ENCODE measurements at regions not wholly inside any gene's neighbourhood (a gene's known extent, or its start where the extent isn't known, plus 50 kb on each side); places are given as distances from the start of the nearest gene placed in this dataset.
"Not testable (repeated sequence)": the region's sequence is repeated elsewhere in the genome, so short reads cannot be mapped to it uniquely, and the experiment has no call there.

DNA sequence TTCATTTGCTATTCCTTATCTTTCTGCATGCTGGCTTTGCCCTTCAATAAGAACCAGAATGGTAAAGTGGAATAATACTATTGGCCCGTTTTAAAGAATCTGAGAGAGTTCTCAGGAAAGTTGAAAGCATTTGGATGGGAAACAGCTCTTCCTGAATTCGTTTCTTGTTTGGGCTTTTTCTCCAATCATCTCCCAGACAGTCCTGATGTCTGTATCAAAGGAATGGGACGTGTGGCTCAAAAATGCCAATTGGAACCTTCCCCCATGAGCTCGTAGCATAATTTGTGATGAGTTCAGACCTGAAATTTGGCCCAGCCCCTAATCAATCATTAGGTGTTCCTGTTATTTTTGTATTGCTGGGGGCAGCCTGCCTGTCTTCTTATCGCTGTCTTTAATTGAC, 75.8 kb upstream of the BACH2 start:
- DNase-seq (ENCODE audit: low read depth in 2 of 2): no peak

DNA sequence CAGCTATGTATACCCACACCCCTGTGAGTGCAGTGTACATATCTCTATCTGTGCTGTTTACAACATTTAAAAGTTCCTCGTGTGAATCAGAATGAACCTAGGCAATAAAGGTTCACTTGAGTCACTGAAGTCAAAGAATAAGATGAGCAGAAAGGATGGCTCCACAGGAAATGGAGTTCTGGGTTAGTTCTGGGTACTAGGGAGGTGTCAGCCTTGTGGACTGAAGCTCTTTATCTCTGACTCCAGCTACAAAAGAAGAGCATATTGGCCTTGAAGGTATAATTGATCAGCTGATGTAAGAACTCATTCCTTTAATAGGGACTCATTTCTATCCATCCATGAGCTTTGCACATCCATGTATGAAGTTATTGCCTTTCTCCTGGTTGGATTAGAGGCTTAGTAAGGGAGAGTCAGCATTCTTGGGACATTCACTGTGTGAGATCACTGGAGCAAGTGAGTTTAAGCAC, 73.9 kb upstream of the BACH2 start:
- no peak for DNase-seq (ENCODE audit: low read depth in 2 of 2)

DNA sequence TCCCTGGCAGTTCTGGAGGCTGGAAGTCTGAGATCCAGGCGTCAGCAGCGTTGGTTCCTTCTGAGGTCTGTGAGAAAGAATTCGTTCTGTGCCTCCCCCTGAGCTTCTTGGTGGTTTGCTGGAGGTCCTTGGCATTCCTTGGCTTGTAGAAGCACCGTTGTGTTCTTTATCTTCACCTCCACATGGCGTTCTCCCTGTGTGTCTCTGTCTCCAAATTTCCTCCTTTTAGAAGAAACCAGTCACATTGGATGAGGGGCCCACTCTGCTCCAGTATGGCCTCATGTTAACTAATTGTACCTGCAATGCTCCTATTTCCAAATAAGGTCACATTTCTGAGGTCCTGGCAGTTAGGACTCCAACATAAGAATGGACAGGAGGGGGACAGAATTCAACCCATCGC, 73.0 kb upstream of the BACH2 start:
- no peak for DNase-seq (ENCODE audit: low read depth in 2 of 2)

DNA sequence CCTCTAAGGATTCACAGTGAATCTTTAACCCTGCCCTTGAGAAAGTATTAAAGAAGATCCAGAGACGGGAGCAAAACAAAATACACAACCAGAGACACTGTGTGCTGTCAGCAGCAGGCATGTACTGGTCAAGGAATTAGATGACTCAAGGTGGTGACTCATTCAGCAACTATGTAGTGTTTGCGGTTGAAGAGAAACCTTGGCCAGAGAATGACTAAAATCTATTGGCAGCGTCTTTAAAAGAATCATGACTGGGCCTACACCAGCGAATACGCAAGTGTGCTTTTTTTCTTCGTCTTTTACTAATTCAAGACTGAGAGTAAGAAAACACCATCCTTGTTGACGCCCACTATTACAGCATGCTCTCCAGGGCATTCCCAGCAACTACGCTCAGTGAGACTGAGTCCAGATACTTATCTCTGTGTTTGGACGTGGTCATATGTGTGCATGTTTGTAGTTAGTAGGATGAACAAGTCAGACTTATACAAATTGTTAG, 72.4 kb upstream of the BACH2 start:
- no peak for DNase-seq (ENCODE audit: low read depth in 2 of 2)

DNA sequence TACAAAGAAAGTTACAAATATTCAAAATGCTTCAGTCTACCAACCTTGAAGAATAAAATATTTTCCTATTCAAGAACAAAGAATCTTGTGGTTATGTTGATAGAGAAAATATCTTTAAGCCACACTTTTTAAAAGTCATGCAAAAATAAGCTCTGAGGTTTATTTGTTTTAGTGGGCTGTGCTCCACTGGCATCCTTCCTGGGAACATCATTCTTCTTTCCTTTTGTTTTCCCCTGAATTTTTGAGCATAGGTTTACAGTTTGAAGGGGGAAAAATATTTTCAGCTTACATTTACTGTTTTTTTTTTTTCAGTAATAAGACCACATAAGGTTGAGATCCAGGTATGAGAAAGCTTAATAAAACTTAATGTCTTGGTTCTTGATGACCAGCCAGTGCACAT, 72.0 kb upstream of the BACH2 start:
- no peak for DNase-seq (ENCODE audit: low read depth in 2 of 2)

DNA sequence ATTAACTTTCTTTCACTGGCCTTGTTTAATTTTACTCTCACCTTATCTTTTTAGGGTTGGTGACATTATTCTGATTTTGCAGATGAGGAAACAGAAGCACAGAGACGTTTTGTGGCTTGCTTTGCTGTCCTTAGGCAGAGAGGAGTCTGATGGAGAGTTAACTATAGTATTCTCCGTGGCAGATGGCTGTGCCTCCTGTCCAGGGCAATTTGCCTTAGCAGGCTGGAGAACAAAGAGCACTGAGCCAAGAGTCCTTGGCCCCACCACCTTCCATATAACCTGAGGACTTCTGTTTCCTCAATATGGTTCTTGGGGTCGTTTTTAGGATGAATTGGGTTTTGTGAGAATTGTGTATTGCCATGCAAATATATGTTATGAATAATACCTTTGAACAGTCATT, 71.4 kb upstream of the BACH2 start:
- no peak for DNase-seq (ENCODE audit: low read depth in 2 of 2)

DNA sequence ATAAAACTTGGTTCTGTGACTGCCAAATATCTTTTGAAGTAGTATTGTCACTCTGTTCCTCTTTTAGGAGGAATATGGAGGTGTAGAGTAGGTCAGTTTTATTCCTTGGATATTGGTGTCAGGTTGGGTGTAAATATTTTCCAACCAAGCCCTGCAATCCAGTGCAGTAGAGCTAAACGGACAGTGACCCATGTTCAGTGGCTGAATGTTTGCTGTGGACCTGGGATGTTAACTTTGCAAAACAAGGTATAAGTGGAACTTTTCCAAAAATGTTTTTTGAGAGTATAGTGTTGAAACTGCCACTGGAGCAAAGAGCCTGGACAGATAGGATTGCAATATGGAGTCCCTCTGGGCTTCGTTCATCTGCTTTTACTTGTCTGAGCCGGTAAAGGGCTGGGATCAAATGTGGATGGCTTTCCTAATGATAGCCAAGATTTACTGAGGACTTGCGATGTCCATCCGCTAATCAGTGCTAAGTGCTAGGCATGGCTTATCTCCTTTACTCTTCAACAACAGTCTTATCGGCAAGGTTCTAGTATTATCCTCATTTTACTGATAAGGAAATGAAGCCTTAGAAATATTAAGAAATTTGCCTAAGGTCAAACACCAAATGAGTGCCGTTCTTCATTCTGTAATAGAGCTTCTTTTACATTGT, 69.0 kb upstream of the BACH2 start:
- DNase-seq (ENCODE audit: low read depth in 2 of 2): no peak

DNA sequence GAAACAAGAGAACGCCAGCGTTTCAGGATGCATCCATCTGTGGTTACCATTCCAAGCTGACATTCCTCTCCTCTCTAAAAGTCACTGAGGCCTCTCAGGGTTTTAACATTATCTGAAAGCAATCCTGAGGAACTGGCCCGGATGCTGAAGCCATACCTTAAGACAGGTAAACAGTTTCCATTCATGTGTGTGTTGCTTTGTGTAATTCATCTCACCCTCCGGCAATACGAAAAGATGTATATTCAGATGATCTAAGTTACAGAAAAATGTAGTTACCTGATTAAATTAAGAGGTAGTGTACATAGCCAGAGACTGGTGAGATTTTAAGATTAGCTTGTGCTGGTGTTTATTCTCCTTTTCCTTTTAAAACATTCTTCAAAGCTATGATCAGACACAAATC, 68.4 kb upstream of the BACH2 start:
- DNase-seq (ENCODE audit: low read depth in 2 of 2): no peak

DNA sequence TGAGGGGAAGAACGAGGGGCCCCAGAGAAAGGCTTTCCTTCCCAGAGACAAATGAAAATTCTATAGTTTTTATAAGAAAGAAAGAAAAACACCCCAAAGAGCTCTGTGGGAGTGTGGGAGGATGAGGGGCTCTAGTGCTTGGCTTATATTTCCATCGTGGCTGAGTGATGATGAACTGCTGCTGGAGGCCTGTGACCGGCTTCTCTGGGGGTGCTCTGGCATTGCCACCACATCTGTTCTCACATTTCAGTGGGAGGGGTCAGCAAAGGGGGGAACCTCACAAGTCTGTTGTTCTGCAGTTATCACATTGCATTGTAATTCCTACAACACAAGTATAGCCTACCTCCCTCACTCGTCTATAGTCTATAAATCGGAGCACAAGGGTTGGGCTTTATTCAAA, 67.6 kb upstream of the BACH2 start:
- DNase-seq (ENCODE audit: low read depth in 2 of 2): no peak

DNA sequence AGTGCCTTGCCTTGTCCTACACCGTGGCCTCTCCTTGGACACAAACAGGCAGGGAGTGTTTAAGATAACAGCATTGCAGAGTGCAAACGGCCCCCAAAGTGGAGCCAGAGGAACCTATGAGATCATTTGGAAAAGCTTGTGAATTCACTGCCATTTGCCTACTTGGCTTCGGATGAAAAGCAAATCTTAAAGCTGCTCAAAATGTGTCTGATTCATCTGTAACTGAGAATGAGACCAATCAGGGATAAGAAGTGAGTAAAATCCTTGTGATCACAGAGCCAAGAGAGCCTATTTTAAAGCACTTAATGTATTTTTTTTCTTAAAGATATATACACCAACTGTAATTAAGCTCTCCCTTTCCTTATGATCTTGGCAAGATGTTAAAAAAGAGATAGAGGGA, 65.7 kb upstream of the BACH2 start:
- DNase-seq (ENCODE audit: low read depth in 2 of 2): no peak

DNA sequence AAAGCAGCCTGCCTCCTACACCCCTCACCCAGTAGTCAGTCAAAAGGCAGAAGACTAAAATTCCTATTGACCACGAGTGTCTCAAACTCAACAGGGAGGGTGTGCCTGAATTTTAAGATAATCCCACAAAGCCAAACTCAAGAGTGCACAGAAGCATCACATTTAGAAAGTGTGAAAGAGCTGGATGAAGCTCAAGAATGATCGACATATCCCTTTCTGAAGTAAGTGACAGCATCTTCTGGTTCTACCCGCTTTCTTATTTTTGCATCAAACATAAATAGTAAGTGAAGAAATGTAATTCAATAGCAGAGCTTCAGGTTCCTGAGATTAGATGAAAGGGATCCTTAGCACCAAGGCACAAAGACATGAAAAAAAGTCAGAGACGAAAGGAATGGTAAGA, 64.5 kb upstream of the BACH2 start:
- no peak for DNase-seq (ENCODE audit: low read depth in 2 of 2)

DNA sequence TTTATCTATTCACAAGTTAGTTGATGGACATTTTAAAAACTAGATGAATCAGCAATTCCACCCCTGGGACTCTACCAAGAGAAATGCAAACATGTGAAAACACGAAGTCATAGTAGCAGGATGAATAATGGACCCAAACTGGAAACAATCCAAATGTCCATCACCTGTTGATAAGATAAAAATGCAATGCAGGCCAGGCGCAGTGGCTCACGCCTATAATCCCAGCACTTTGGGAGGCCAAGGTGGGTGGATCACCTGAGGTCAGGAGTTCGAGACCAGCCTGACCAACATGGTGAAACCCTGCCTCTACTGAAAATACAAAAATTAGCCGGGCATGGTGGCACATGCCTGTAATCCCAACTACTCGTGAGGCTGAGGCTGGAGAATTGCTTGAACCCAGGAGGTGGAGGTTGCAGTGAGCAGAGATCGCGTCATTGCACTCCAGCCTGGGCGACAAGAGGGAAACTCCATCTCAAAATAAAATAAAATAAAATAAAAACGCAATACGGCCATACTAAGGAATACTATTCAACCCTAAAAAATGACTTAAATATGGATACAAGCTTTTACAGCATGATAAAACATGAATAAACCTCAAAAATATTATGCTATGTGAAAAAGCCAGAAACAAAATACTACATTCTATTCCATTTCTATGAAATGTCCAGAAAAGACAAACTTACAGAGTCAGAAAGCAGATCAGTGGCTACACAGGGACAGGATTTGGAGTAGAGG, 61.6 kb upstream of the BACH2 start:
- DNase-seq (ENCODE audit: low read depth in 2 of 2): not testable (repeated sequence)

DNA sequence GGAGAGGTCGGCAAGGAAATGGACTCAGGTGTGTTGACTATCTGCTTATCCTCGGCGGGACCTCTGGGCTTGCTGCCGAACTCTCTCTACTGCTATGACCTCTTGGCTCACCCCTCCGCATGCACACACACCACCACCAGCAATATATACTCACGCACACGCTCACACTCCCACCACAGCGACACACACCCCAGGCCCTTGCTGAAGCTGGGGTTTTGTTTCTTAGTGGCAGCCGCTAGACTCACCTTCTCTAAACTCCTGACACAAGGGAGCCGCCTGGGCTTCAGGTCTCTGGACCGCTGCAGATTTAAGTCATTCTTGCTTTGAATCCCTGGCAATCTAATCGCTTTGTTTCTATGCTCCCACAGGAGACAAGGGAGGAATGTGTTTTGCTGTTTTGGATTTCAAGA, 59.4 kb upstream of the BACH2 start:
- DNase-seq (ENCODE audit: low read depth in 2 of 2): no peak

DNA sequence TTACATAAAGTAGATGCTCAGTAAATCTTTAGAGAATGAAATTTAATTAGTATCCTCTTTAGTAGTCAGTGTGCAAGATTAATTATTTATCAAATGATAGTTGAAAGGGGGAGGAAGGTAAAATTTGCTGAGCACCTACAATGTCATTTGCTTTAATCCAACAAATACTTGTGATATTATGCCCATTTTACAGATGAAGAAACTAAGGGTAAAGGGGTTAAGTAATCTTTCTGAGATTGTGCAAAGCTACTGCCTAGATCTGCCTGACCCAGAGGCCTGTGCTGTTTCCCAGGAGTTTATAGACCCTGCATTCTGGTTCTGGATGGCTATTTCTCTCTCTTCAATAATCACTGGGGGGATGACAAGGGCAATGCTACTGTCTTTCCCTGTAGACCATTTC, 58.3 kb upstream of the BACH2 start:
- no peak for DNase-seq (ENCODE audit: low read depth in 2 of 2)

DNA sequence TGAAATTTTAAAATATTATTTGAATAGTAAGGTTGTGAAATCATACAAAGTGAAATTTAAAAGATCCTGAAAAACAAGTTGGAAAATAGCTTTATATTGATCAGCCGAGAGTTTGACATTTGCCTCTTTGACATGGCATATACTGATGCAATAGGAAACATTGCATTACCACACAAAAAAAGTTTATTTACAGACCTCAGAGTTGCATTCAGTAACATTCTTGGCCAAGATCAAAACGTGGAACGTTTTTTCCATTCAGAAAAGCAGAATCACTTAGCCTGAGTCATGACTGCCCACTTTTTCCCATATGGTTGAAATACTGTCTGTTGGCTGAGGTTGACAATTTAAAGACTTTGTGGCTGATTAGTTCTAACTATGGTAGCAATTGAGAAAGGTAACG, 55.1 kb upstream of the BACH2 start:
- DNase-seq (ENCODE audit: low read depth in 2 of 2): no peak

DNA sequence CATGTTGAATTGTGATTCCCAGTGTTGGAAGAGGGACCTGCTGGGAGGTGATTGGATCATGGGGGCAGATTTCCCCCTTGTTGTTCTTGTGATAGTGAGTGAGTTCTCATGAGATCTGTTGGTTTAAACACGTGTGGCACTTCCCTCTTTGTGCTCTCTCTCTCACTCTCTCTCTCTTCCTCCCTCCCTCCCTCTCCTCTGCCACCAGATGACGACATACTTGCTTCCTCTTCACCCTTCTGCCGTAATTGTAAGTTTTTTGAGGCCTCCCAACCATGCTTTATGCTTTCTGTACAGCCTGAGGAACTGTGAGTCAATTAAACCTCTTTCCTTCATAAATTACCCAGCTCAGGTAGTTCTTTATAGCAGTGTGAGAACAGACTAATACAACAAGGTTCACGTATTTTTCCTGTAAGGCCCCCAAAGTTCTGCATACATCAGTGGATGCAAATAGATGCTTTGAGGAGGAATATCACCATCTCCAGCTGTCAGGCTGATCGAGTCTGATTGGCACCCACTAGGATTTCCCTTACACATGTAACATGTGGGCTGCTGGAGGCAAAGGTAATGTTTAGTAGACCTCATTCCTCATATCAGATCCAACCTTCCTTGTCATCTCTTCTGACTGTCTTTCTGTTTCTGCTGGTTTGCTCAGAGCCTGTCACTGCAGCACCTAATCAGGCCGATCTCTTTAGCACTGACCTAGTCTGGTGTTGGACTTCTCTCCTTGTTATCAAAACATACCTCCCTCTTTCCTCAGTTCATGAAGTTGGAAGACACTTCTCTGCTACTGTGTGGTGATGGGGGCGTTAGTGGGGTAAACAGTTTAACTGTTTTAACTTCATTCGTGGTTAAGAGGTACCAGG, 54.3 kb upstream of the BACH2 start:
- no peak for DNase-seq (ENCODE audit: low read depth in 2 of 2)

DNA sequence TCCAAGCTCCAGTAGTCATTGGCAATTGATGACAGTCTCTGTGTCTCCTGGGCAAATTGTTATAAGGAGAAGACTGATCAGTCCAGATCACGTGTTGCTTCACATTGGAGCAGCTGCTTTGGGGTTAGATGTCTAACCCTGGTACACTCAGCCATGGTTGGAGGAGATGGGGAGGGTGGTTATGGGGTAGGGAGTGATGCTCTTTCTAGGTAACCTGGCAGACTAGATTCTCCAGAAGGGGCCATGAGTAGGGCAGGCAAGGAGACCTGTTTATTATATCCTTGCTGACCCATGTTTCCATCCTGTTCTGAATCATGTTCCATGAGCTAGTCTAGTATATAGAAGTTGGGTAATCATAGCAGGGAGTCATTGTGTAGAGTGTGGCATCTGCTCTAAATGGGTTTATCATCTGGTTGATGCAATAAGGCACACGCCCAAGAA, 50.8 kb upstream of the BACH2 start:
- DNase-seq (ENCODE audit: low read depth in 2 of 2): no peak

DNA sequence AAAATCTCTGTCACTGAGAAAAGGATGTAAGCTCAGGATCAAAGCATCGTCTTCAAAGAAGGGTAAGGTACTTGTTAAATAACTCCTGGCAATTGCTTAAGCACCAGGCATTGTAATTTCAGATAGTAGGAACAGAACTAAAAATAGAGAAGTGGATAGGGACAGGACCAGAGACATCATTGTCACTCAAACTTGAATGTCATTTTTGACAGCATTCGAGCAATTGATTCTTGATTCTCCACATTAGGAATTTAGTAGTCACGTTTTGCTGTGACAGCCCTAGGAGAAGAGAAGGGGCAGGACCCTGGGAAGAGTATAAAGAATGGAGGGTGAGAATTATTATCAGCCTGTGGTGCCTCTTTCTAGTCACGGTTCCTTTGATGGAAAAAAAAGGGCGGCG, 50.1 kb upstream of the BACH2 start:
- no peak for DNase-seq (ENCODE audit: low read depth in 2 of 2)
